NCI-H1092 (cell line): ENCODE measurements at regions not wholly inside any gene's neighbourhood (a gene's known extent, or its start where the extent isn't known, plus 50 kb on each side); places are given as distances from the start of the nearest gene placed in this dataset.

Experiments
- DNase-seq: peaks from one replicate; lab custom pipeline; 2025; lab: John Stamatoyannopoulos, UW

DNA sequence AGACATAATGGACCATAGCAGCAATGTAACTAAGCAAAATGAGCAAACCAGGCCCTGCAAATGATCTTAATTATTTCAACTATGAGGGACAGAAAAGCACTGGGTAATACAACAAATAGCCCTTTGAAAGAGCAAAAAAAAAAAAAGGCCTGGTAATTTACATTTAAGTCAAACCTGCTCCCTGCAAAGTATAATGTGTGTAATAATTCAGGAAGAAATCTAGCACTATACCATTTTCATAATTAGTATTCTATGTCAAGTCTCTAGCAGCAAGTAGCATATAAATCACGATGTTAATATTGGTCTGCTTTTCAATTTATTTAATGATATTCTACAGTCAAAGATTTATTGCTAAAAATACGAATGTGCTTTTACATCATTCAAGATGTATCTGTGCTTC is 489.6 kb downstream of the BMP2 start:
- DNase-seq = no peak

DNA sequence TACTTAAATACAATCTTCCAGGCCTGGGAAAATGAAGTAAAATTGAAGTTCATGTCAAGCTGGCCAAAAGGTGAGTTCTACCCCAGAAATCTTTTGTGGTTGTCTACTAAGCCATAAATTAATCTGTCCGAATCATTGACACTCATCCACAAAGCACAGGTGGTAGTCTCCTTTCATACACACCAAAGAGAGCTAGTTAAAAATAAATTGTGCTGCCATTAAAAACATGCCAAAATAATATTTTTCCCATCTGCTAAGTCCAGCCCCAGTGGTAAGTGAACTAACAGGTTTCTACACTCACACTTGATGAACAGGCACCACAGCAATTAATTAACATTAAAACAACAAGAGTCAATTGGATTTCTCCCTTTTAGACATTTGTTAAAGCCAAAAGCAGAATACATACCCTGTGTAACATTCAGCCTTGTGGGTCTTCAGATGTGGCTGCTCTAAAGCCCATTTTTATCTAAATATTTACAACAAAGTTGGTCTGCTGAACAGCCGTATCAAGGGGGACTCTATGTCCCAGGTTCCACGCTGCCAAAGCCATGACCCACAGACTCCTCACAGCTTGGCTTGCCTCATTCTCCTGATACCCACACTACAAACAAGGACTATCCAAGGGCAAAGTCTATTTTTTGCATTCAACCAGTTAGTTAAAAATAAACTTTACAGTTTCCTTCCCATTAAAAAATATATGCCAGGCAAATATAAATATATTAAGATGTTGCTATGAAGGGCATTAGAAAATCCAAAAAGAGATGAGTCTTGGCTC is 490.4 kb downstream of the BMP2 start:
- DNase-seq = no peak

DNA sequence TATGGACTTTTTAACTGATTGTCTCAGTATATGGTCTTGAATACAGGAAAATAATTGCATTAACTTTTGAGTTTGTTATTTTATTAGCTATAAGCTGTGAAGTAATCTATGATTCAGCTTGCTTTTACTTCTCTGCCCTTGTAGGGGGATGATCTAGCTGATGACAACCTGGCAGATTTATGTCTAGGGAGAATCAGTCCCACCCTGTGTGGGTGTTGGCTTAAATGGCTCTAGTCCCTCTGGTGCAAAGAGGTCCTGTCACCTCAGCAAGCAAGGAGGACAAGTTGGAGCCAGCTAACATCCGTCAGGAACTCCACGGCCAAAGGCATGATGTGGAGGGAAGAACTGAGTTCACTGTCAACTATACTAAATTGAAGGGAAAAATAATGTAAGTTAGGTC is 495.3 kb downstream of the BMP2 start:
- no peak for DNase-seq

DNA sequence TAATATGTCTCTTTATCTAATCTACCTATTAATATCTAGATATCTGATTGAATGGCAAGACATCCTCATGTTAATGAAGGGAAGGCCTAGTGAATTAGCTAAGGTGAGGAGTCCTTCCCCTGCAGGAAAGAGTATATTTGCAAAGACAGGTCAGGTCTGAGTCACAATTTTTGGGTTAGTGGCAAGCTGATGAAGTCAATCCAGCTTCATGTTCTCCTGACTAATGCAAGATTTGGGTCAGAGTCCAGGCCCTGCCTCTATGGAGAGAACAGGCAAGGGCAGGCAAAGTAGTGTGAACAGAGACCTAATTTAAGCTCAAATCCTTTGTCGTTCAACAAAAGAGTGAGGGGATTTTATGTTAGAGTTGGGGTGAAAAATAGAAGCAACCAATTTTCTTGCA is 496.7 kb downstream of the BMP2 start:
- no peak for DNase-seq

DNA sequence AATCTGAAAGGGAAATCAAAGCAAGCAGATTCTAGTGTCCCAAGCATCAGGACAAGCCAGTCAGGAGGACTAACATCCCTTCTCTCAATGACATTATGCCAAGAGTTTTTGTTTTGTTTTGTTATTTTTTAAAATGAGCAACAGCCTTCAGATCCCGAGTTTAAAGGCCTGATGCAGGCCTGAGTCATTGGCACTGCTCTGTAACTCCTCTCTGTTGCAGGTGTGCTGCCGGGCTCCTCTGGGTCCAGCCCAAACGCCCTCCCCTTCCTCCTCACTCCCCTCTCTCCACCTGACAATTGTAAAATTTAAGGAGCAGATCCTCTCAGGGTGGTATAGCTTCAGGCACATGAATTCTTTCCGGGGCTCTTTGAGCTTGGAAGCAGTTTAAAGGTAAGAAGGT is 502.0 kb downstream of the BMP2 start:
- no peak for DNase-seq

DNA sequence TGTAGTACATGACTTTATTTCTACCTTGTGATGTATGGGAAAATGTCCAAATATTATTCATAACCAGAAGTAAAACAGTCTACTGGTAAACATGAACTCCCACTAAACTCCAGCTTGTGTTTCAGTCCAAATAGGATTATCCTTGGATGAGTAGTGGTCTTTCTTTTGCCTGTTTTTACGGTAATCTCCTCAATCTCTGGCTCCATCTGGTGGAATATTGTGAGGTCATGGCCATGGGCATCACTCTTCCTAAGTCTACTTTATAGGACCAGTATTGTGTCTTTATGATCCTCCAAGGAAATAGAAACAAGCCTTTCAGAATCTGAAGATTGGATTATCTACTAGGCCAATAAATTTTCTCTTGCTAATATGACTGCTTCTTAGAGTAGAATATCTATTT is 505.0 kb downstream of the BMP2 start:
- peak; percentile 13 for DNase-seq

DNA sequence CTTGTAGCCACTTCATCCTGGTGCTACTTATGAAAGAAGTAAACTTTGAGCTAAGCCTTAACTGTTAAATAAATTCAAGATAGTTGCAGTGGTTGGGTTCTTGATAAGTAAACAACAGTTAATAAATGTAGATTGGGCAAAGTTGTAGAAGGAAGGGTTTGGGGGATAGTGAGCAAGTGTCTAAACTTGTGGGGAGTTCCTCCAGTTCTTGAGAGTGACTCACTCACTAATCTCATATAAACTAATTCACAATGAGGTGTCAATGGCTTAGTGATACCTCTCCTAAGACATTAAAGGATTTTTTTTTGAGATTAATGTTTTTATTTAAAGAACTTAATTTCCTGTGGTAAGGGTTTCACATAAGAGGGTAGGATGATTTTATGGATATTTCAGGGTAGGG is 507.4 kb downstream of the BMP2 start:
- DNase-seq = no peak

DNA sequence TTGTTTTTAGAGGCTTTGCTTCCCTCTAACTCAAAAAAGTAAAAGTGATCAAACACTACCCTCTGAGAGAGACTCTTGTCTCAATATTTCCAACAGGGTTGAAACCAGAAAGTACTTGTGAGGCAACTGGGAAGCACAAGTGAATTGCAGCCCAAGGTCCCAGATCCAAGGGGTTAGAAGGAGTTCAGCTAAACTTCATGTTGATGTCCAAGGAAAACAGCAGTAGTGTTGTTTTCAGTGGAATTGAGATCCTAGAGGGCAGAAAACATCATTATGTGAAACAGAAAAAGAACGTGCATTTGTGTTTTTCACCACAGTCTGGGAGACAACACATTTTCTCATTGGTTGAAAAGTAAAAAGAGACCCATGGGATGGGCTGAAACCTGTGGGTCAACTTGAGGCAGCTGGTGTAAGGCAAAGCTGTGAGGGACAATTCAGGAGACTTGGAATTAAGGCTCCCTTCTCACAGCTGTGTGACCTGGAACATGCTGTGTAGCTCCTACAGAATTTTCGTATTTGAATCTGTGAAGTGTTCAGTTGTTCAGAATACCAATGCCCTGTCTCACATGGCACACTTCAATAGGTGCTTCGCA is 508.3 kb downstream of the BMP2 start:
- no peak for DNase-seq

DNA sequence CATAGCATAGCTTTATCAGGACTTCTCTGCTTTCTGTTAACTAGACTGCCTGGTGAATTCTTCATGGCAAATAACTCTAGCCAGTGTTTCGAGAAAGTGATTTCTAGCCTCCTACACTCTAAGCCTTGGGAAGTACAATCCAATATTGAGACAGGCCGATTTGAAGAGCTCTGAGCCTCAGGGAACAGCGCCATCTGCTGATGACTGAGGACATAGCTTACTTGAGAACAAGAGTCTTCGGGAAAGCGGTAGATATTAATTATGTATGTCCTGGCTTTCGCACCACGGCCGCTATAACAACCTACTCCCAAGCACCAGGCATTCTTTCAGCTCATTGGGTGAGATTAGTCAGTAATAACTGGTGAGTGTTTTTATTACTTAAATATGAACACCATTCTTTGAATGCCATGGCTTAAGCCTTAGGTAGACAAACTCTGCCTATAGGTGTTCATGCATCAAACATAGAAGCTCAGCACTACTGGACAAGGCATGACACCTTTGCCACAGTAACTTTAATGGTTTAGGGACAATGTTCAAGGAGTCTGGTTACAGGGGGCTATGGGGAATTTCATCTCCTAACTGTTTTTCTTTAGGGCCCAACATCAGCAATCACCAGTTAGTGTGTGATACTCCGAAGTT is 518.6 kb downstream of the BMP2 start:
- DNase-seq = peak; percentile 72

DNA sequence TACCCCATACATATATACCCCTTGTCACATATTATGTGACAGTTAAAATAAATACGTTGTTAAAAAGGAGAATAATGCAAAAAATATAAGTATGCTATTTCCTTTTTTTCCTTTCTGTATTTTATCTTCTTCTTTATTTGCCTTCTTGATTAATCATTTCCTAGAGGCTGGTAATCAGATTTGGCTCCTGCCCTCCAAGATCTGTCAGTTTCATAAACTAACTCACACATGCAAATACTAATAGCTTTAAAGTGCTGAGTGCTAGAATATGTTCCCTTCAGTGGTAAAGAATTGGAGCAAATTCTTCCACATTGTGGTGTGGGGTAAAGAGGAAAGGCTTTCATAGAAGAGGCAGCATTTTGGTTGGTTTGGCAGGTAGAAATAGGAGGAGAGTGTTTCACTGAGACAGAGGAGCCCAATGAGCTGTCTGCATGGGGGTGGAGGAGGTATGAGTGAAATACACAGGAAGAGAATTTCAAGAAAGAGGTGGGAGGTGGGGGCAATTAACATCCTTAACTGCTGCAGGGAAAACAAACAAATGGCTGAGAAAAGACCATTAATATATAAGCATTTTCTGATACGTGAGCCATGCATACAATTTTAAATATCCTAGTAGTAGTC is 523.9 kb downstream of the BMP2 start:
- DNase-seq = no peak

DNA sequence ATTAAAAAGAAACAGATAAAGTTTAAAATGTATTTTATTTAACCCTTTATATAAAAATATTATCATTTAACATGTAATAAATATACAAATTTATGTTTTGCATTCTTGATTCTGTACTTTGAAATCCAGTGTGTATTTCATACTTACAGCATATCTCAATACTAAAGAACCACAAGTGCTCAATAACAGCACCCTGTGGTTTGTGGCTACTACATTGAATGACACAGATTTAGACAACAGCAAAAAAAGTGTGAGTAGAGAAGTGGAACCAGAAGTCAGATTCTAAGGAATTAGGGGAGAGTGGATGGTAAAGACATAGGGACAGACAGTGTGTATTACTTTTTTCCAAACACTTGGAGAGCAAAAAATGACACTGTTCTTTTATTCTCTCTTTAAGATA is 524.5 kb downstream of the BMP2 start:
- DNase-seq = no peak

DNA sequence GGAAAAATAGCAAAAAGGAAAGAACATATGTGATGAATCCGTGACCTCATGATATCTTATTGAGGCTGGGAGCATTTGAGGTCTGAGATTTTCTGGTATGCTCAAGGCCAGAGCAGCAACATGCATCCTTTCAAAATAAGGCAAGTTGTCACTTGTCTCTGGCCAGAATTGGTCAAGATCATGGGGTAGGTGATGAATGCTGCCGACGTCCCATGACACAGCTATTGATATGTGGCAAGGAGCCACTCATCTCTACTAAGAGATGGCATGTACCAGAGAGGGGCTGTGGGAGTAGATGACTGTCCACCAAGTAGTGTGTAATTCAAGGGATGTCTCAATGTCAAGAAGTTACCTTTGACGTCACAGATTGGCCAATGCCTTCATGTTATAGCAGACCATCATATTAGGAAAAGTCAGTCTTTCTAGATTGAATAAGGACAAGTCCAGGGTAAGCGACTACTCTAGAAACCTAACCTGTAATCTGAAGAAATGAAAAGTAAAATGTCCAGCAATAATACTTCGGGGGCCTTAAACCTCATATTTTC is 527.4 kb downstream of the BMP2 start:
- DNase-seq = no peak

DNA sequence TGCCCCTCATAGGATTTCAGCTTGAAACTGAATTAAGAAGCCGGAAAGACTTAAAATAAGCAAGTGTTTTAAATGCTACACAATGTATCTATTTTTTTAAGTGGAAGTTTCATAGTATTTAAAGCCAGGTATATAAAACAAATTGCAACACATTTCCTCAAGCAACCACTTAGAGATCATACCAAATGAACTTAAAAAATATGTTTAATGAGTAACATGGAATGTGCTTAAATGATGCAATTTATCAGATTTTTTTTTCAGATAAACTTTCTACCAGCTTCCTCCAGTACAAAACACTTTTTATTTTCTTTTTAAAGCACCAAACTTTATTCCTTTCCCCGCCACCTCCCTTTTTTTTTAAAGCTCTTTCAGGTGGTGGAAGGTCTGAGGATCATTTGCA is 534.3 kb downstream of the BMP2 start:
- no peak for DNase-seq

DNA sequence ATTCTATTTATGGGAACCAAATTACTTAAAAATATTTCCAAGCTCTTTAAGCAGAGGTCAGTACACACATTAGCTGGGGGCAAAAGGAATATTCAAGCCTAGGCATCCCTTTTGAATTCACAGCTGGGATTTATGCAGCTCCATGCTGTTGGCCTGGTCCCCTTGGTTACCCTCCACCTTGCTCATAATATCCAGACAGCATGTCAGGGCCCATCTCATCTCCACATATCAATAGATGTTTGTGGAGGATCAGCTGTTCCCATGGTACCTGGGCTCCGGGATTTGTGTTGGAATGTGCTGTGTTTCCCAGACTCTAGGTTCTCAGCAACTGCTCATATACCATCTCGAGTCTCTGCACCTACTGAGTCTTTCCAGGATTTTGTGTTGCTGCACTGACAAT is 534.8 kb downstream of the BMP2 start:
- no peak for DNase-seq

DNA sequence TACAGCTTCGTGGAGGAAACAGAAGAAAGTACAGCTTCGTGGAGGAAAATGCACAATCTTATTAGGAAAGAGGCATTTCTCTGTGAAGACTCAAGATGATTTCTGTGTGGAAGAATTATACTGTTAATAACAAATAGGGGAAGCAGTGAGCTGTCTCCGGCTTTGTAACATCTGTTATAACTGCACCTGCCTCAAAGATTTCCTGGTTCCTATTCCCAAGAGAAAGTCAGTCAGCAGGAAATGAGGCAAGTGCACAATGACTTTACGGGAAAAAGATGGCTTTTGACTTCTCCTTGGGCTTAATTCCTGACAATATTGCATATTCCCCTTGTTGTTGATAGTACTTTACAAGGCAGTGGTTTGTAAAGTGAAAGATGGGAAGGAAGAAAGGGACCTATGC is 538.5 kb downstream of the BMP2 start:
- DNase-seq = no peak

DNA sequence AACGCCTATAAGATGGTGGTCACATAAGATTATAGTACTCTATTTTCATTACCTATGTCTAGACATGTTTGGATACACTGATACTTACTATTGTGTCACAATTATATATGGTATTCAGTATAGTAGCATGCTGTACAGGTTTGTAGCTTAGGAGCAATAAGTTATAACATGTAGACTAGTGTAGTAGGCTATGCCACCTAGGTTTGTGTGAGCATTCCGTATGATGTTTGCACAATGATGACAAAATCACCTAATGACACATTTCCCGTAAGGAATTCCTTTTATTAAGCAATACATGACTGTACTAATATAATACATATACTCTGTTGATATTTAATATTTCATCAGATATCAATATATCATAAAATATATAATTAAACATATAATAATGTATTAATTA is 540.7 kb downstream of the BMP2 start:
- DNase-seq = no peak

DNA sequence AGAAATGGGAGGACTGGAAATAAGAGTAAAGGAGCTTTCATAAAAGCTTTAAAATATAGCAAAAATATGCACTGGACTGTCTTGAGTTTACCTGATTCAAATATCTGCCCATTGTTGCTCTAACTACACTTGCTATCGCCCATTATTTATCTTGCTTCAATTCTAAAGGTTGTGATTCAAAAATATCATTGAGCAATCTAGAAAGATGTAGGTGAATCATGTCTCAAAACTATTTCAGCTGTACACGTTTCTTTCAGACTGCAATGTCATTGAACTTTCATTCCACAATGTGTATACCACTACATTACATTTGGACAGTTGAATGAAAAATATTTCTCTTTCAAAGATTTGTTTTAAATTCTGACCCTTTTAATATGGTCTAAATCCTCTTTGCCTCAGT is 545.6 kb downstream of the BMP2 start:
- DNase-seq = no peak

DNA sequence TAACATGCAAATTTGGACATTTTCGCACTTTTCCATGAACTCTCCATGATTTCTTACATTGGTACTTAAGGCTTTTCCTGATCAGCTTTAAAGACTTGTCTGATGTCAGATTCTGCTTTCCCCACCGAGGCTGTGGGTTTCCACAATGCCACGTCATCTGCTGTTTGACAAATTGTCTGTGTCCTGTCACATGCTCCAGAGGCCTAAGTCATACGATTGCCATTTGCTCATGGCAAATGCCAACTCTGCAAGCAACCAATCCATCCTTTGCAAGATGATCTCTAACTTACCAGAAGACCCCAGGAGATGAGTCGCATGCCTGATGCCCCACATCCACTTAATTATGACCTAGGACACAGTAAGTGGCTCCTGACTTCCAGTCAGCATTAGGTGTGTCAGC is 556.5 kb downstream of the BMP2 start:
- DNase-seq = no peak

DNA sequence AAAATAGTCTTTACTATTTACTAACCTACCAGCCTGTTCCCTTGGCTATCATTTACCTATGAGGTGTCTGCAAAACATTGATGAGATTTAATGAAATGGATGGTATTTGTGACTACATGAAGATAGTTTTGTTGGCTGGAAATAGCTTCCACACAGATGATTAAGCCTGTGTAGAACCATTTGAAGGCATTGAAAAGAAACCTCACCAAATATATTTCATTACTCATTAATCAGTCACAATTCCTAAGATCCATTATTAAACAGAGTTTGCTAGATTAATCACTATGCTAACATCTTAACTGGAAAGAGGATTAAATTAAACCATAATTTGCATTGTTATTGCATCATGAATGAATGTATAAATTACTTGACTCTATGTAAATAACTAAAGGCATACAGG is 560.3 kb downstream of the BMP2 start:
- DNase-seq = no peak

DNA sequence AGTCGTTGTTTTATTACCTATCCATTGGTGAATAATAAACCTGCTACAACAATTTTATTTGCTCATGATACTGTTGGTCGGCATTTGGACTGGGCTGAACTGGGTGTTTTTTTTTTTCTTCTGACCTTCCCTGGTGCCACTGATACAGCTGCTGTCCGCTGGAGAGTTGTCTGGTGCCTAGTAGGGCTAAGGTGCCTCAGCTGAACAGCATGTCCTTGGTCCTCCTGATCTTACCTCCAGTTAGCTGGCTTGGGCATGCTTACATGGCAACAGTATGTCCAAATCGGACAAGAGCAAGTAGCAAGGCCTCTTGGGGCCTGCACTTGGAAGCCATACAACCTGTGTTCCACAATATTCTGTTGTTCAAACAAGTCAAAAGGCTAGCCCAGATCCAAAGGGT is 563.4 kb downstream of the BMP2 start:
- no peak for DNase-seq

DNA sequence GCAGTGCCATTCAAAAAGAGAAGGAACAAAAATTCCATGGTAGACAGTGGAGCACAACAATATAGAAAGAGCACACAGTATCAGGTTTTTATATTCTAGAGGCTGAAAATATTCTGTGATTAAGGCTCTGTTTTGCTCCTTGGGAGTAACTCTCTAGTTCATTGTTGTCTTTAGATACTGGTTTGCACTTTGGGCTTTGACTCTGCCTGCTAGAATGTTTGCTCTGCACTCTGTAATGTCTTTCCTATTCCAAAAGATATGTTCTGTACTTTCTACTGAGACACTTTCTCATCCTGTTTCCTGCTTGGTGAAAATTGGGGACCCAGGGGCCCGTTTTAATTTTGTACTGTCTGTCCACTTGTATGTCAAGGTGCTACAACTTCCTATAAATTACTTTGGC is 564.7 kb downstream of the BMP2 start:
- DNase-seq = no peak

DNA sequence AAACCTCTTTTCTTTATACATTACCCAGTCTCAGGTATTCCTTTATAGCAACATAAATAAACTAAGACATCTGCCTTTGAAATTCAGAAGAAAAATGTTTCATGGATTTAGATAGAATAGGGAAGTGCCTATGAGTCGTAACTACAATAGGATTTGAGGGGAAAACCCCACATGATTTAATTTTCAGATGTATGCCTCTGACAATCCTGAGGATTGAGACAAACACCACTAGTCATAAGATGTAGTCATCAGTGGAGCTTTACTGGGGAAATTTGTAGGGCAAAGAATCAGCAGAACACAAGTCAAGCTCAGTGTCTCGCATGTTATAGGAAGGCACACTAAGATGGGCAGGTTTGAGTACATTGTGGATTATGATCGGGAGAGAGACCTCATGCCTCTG is 566.4 kb downstream of the BMP2 start:
- no peak for DNase-seq

DNA sequence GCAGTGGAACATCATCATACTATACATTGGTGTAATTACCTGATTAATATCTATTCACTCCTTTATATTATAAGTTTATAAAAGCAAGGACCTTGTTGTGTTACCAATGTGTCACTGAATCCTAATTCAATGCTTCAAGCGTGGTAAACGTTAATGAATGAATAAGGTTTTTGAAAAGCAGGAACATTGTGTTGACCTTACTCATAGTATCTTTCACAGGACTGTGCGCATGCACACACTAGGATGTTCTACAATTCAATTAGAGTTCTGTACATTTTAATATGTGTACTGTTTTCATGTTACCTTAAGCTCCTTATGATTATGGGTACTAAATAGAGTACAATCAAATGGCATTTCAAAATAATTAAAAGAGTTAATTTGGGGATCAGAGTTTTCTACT is 578.5 kb downstream of the BMP2 start:
- DNase-seq = no peak
